Endodermal cell (in vitro differentiated cells): ENCODE measurements at regions not wholly inside any gene's neighbourhood (a gene's known extent, or its start where the extent isn't known, plus 50 kb on each side); places are given as distances from the start of the nearest gene placed in this dataset.
A peak's percentile ranks its signal among the peaks of the same experiment; 100 is the strongest.

Experiments
- DNase-seq: peaks from one replicate; pipeline ENCODE4 v3.0.0-alpha.2; 2017
- H3K27ac ChIP-seq: 2 replicates; pipeline ENCODE4 v1.5.1; 2013; ENCODE audit warnings: mild to moderate bottlenecking, low read depth, low read length, moderate library complexity
- H3K27me3 ChIP-seq: 2 replicates; pipeline ENCODE4 v1.6.1; 2013; ENCODE audit warnings: mild to moderate bottlenecking, low read length, moderate library complexity; ENCODE audit not compliant: insufficient read depth, control insufficient read depth, poor library complexity, severe bottlenecking
- H3K36me3 ChIP-seq: 2 replicates; pipeline ENCODE4 v1.7.0; 2013; ENCODE audit warnings: mild to moderate bottlenecking, low read length, moderate library complexity; ENCODE audit not compliant: control insufficient read depth, insufficient read depth
- H3K4me1 ChIP-seq: one replicate; pipeline ENCODE4 v1.7.0; 2013; ENCODE audit warnings: low read length; ENCODE audit not compliant: control insufficient read depth, insufficient read depth
- H3K4me3 ChIP-seq: 2 replicates; pipeline ENCODE4 v1.5.1; 2013; ENCODE audit warnings: mild to moderate bottlenecking, low read length, moderate library complexity
- H3K9ac ChIP-seq: 2 replicates; pipeline ENCODE4 v1.6.1; 2013; ENCODE audit warnings: mild to moderate bottlenecking, low read length, moderate library complexity; ENCODE audit not compliant: poor library complexity, severe bottlenecking; ENCODE audit errors: extremely low read depth
- H3K9me3 ChIP-seq: 2 replicates; pipeline ENCODE4 v1.6.1; 2013; ENCODE audit warnings: mild to moderate bottlenecking, low read length, moderate library complexity; ENCODE audit not compliant: control insufficient read depth
- H3K27ac Mint-ChIP-seq: 2 replicates; pipeline ENCODE4 v1.8.0; 2020; ENCODE audit warnings: mixed read lengths
- H3K27me3 Mint-ChIP-seq: 2 replicates; pipeline ENCODE4 v1.8.0; 2021; ENCODE audit warnings: mild to moderate bottlenecking, mixed read lengths; ENCODE audit not compliant: insufficient read depth
- H3K36me3 Mint-ChIP-seq: 2 replicates; pipeline ENCODE4 v1.8.0; 2020; ENCODE audit warnings: low read depth, mixed read lengths
- H3K4me1 Mint-ChIP-seq: 2 replicates; pipeline ENCODE4 v1.8.0; 2020; ENCODE audit warnings: mixed read lengths
- H3K4me3 Mint-ChIP-seq: 2 replicates; pipeline ENCODE4 v1.8.0; 2020; ENCODE audit warnings: mild to moderate bottlenecking, moderate library complexity, mixed read lengths
- H3K9me3 Mint-ChIP-seq: 2 replicates; pipeline ENCODE4 v1.8.0; 2020; ENCODE audit warnings: mild to moderate bottlenecking, mixed read lengths
- CTCF ChIP-seq: fragments of 200-600 bp; sonication (generic); conservative IDR thresholded peaks from 2 replicates; pipeline ENCODE4 v1.5.0; 2021; ENCODE audit warnings: antibody characterized with exemption, mild to moderate bottlenecking
- WGBS, 2 experiments: methylation state at CpG; one replicate each; pipeline versions ENCODE4 v1.1.5 to v1.1.7; 2013; ENCODE audit warnings: missing lambda C conversion rate in 2 of 2, mixed read lengths in 1 of 2; ENCODE audit not compliant: insufficient coverage in 1 of 2, insufficient read length in 1 of 2; 5-methylcytosine and 5-hydroxymethylcytosine counted together

DNA sequence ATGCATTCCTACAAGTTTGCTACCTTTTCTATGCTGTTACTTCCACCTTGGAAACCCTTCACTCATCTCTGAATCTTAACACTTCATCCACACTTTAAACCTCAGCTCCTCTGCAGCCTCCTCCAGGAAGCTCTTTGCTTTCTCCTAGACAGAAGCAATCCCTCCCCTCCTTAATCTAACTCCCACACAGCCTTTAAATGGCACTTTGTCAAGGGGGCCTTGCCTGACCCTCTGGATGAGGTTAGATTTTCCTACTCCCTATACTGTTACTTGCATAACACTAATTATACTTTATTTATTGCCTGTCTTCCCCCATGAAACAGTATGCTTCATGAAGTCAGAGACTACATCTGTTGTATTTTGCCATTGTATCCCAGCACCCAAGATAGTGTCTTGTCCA is 394.6 kb downstream of the MED13L start:
- TF ChIP-seq CTCF = no peak
- Mint-ChIP-seq H3K4me3 (no peak overlapping the region), H3K27ac (no peak overlapping the region), H3K27me3 (no peaks in the 10 kb centered on the region), H3K9me3 (peaks cover 4% of the 10 kb centered on the region), H3K36me3 (no peaks in the 10 kb centered on the region), H3K4me1 (no peaks in the 10 kb centered on the region)
- Histone ChIP-seq H3K36me3 (no peaks in the 10 kb centered on the region), H3K9me3 (no peaks in the 10 kb centered on the region), H3K27ac (no peak overlapping the region), H3K9ac (no peak overlapping the region), H3K27me3 (no peaks in the 10 kb centered on the region), H3K4me1 (no peaks in the 10 kb centered on the region), H3K4me3 (no peak overlapping the region)
- peak; percentile 10 for DNase-seq

DNA sequence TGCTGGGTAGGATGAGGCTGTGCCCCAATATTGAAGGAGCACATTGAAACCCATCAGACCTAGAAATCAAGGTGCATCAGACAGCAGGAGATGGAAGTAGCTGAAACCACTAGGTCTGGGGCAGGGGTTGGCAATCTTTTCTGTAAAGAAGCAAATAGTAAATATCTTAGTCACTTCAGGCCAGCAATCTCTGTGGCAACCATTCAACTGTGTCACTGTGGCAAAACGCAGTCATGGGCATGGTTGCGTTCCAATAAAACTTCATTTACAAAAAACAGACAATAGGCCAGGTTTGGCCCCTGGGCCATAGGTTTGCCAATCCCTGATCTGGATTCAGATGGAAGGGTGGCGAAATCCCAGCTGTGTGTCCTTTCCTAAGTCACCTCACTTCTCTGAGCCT is 397.3 kb downstream of the MED13L start:
- WGBS, 2 experiments = 89 to 93% methylated on average over 3 of the region's 3 CpGs
- no peak overlapping the region for H3K27ac Mint-ChIP-seq

GRCh38 chr12:115879354-115879753 is 398.1 kb downstream of the MED13L start:
- no peaks in the 10 kb centered on the region for H3K36me3 ChIP-seq
- no peak overlapping the region for H3K4me3 ChIP-seq
- no peaks in the 10 kb centered on the region for H3K4me1 ChIP-seq
- H3K27ac Mint-ChIP-seq = no peak overlapping the region
- TF ChIP-seq CTCF = no peak
- H3K9me3 ChIP-seq = no peaks in the 10 kb centered on the region
- 86 to 88% methylated on average over 3 to 5 of the region's 5 CpGs for WGBS, 2 experiments
- H3K27me3 ChIP-seq = no peaks in the 10 kb centered on the region
- H3K4me3 Mint-ChIP-seq = no peak overlapping the region
- H3K36me3 Mint-ChIP-seq = no peaks in the 10 kb centered on the region
- DNase-seq = no peak
- peaks cover 7% of the 10 kb centered on the region for H3K9me3 Mint-ChIP-seq
- H3K27me3 Mint-ChIP-seq = no peaks in the 10 kb centered on the region
- H3K27ac ChIP-seq = no peak overlapping the region
- no peak overlapping the region for H3K9ac ChIP-seq
- H3K4me1 Mint-ChIP-seq = no peaks in the 10 kb centered on the region

More for the DNA sequence above, 397.3 kb downstream of the MED13L start:
- Mint-ChIP-seq H3K27me3 (no peaks in the 10 kb centered on the region), H3K4me3 (no peak overlapping the region), H3K36me3 (no peaks in the 10 kb centered on the region), H3K4me1 (no peaks in the 10 kb centered on the region), H3K9me3 (peaks cover 7% of the 10 kb centered on the region)
- Histone ChIP-seq H3K27ac (no peak overlapping the region), H3K9me3 (no peaks in the 10 kb centered on the region), H3K27me3 (no peaks in the 10 kb centered on the region), H3K4me1 (no peaks in the 10 kb centered on the region), H3K4me3 (no peak overlapping the region), H3K9ac (no peak overlapping the region), H3K36me3 (no peaks in the 10 kb centered on the region)
- no peak for DNase-seq
- TF ChIP-seq CTCF = no peak
